ENCODE measurements at regions not wholly inside any gene's neighbourhood (a gene's known extent, or its start where the extent isn't known, plus 50 kb on each side); places are given as distances from the start of the nearest gene placed in this dataset.

- Histone ChIP-seq H3K27me3 (ENCODE audit: control insufficient read depth, insufficient read depth, low read length) (no peaks in the 10 kb centered on the region), H3K36me3 (ENCODE audit: control insufficient read depth, insufficient read depth, low read length) (no peaks in the 10 kb centered on the region), H3K4me3 (ENCODE audit: low read depth, low read length) (no peak overlapping the region)
- DNase-seq (ENCODE audit: low read depth) (no peak), FAIRE-seq (no peak)
- TF ChIP-seq, protein P1, sequence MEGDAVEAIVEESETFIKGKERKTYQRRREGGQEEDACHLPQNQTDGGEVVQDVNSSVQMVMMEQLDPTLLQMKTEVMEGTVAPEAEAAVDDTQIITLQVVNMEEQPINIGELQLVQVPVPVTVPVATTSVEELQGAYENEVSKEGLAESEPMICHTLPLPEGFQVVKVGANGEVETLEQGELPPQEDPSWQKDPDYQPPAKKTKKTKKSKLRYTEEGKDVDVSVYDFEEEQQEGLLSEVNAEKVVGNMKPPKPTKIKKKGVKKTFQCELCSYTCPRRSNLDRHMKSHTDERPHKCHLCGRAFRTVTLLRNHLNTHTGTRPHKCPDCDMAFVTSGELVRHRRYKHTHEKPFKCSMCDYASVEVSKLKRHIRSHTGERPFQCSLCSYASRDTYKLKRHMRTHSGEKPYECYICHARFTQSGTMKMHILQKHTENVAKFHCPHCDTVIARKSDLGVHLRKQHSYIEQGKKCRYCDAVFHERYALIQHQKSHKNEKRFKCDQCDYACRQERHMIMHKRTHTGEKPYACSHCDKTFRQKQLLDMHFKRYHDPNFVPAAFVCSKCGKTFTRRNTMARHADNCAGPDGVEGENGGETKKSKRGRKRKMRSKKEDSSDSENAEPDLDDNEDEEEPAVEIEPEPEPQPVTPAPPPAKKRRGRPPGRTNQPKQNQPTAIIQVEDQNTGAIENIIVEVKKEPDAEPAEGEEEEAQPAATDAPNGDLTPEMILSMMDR (IDR thresholded peaks at IDR 0.05; ENCODE audit: insufficient read depth, low read length, severe bottlenecking): no peak
These were observed 515.5 kb downstream of the DMAC1 start for GRCh38 chr9:7284117-7284516.

DNA sequence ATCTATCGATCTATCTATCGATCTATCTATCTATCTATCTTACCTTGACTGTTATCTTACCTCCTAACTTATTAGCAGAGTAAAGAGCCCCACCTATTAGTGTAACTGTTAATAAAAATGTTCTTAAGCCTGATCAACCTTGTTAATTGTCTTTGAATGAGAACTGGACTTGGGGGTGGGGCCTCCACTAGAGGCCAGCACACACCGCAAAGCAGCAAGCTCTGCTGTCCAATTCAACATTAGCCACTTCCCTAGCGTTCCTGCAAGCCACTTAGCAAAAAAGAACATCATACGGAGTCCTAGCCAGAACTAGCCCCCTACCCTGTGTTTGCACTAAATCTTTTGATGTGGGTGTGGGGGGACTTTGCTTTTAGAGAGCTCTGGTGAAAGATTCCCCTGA, 515.8 kb downstream of the KDM4C start:
- Histone ChIP-seq H3K27me3 (ENCODE audit: control insufficient read depth, insufficient read depth, low read length) (no peaks in the 10 kb centered on the region), H3K4me3 (ENCODE audit: low read depth, low read length) (no peak overlapping the region), H3K36me3 (ENCODE audit: control insufficient read depth, insufficient read depth, low read length) (no peaks in the 10 kb centered on the region)
- no peak for FAIRE-seq
- DNase-seq (ENCODE audit: low read depth): peak; percentile 17
- TF ChIP-seq, protein P1 (IDR thresholded peaks at IDR 0.05; ENCODE audit: insufficient read depth, low read length, severe bottlenecking): peak; percentile 30

DNA sequence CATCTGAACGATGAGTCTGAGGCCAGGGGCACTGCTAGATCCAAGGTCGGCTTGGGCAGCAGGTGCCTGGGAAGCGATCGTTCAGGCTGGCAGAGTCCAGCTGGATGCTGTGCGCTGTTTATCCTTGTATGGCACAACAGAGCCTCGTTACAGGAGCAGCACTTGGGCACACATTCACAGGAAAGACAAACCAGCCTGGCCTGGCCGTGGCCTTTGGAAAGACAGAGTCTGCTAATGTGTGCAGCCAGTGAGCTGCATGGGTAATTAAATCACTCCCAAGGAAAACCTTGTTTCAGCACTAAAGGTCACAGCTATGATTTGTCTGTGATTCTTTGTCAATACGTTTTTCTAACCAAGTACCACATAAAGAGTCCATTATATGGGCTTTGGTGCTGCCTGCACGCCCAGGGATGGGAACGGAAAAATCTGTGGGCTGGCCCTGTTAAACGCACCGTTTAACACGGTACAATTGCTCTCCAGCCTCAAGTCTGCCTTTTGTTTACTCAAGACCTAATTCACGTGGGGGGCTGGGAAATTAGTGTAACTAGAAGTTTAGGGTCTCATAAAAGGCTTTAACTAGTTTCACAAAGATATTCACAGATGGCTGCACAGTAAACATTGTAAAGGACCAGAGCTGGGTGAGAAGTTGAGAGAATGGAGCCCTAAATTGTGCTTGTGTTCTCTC, 509.3 kb downstream of the KDM4C start:
- DNase-seq (ENCODE audit: low read depth) (no peak), FAIRE-seq (no peak)

GRCh38 chr9:7265181-7265580, 507.4 kb downstream of the KDM4C start:
- FAIRE-seq: no peak
- TF ChIP-seq, protein P1 (IDR thresholded peaks at IDR 0.05; ENCODE audit: insufficient read depth, low read length, severe bottlenecking): no peak
- Histone ChIP-seq H3K4me3 (ENCODE audit: low read depth, low read length) (no peak overlapping the region), H3K27me3 (ENCODE audit: control insufficient read depth, insufficient read depth, low read length) (no peaks in the 10 kb centered on the region), H3K36me3 (ENCODE audit: control insufficient read depth, insufficient read depth, low read length) (no peaks in the 10 kb centered on the region)
- DNase-seq (ENCODE audit: low read depth): no peak

More for the DNA sequence above, 509.3 kb downstream of the KDM4C start:
- no peaks in the 10 kb centered on the region for H3K27me3 ChIP-seq (ENCODE audit: control insufficient read depth, insufficient read depth, low read length)
- no peaks in the 10 kb centered on the region for H3K36me3 ChIP-seq (ENCODE audit: control insufficient read depth, insufficient read depth, low read length)
- TF ChIP-seq, protein P1 (IDR thresholded peaks at IDR 0.05; ENCODE audit: insufficient read depth, low read length, severe bottlenecking): no peak
- no peak overlapping the region for H3K4me3 ChIP-seq (ENCODE audit: low read depth, low read length)

DNA sequence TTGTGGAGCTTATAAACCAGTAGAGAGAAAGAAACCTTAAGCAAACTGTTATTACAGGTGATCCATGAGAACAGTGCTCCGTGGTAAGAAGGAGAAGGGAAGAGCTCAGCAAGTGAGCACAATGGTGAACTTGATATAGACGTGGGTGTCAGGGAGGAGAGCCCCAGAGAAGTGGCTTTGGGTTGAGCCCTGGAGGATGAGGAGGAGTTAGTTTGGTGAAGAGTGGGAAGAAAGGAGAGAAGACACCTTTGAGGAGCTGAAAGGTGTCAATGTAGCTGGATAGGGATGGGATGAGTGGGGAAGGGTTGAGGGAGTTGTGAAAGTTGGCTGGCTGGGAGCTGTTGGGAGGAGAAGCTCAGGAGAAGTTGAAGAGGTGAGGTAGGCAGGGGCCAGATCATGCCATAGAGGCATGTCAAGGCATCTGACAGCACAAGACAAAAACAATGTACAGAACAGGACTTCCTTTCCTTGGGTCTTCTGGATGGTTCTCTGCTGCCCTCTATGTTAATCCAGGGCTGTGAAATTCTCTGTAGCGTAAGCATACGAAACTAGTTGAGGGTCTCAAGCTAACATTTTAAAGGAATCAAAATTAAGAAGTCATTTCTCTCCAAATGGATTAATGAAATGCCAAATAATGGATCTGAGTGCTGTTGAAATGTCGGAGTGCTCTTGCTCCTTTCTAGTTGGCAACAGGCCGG, 501.9 kb downstream of the KDM4C start:
- peak; percentile 29 for DNase-seq (ENCODE audit: low read depth)
- no peaks in the 10 kb centered on the region for H3K27me3 ChIP-seq (ENCODE audit: control insufficient read depth, insufficient read depth, low read length)
- no peak for FAIRE-seq
- no peaks in the 10 kb centered on the region for H3K36me3 ChIP-seq (ENCODE audit: control insufficient read depth, insufficient read depth, low read length)
- H3K4me3 ChIP-seq (ENCODE audit: low read depth, low read length): no peak overlapping the region
- TF ChIP-seq, protein P1 (IDR thresholded peaks at IDR 0.05; ENCODE audit: insufficient read depth, low read length, severe bottlenecking): peak; percentile 34
